Astrocyte (in vitro differentiated cells and primary cell): ENCODE measurements at regions not wholly inside any gene's neighbourhood (a gene's known extent, or its start where the extent isn't known, plus 50 kb on each side); places are given as distances from the start of the nearest gene placed in this dataset.

Experiments used
- DNase-seq: peaks from one replicate; pipeline ENCODE4 v3.0.0-alpha.2; 2010; ENCODE audit warnings: low read depth
- FAIRE-seq: peaks from 2 replicates; lab custom pipeline; 2011; peaks lifted over from hg19 to GRCh38; lab: Jason Lieb, UNC
- H2AFZ ChIP-seq: 2 replicates; pipeline ENCODE4 v1.6.0; 2012; ENCODE audit warnings: low read depth, low read length, inconsistent platforms
- H3K27ac ChIP-seq: 2 replicates; pipeline ENCODE4 v1.5.1; 2011; ENCODE audit warnings: low read depth, low read length, inconsistent platforms
- H3K27me3 ChIP-seq: 2 replicates; pipeline ENCODE4 v1.6.0; 2011; ENCODE audit warnings: low read length, inconsistent platforms; ENCODE audit not compliant: insufficient read depth
- H3K36me3 ChIP-seq: 2 replicates; pipeline ENCODE4 v1.5.1; 2011; ENCODE audit warnings: low read length, inconsistent platforms; ENCODE audit not compliant: insufficient read depth
- H3K4me1 ChIP-seq: 2 replicates; pipeline ENCODE4 v1.5.1; 2011; ENCODE audit warnings: low read length, inconsistent platforms; ENCODE audit not compliant: insufficient read depth
- H3K4me2 ChIP-seq: 2 replicates; pipeline ENCODE4 v1.6.0; 2012; ENCODE audit warnings: low read length, inconsistent platforms
- H3K4me3 ChIP-seq: 2 replicates; pipeline ENCODE4 v1.5.1; 2011; ENCODE audit warnings: low read depth, mild to moderate bottlenecking, low read length, inconsistent platforms; ENCODE audit not compliant: insufficient read depth
- H3K79me2 ChIP-seq: 2 replicates; pipeline ENCODE4 v1.6.0; 2012; ENCODE audit warnings: mild to moderate bottlenecking, low read length, inconsistent platforms; ENCODE audit not compliant: insufficient read depth
- H3K9ac ChIP-seq: 2 replicates; pipeline ENCODE4 v1.6.0; 2012; ENCODE audit warnings: mild to moderate bottlenecking, low read length, inconsistent platforms
- H3K9me3 ChIP-seq: 2 replicates; pipeline ENCODE4 v1.5.1; 2012; ENCODE audit warnings: low read depth, mild to moderate bottlenecking, low read length, inconsistent platforms; ENCODE audit not compliant: insufficient read depth
- H4K20me1 ChIP-seq: 2 replicates; pipeline ENCODE4 v1.6.0; 2012; ENCODE audit warnings: low read length, inconsistent platforms; ENCODE audit not compliant: insufficient read depth
- H3K27ac Mint-ChIP-seq: one replicate; pipeline ENCODE4 v1.8.0; 2021; ENCODE audit warnings: mild to moderate bottlenecking, mixed read lengths; ENCODE audit not compliant: unreplicated experiment
- H3K27me3 Mint-ChIP-seq: one replicate; pipeline ENCODE4 v1.8.0; 2021; ENCODE audit warnings: low read depth, mixed read lengths; ENCODE audit not compliant: unreplicated experiment
- H3K36me3 Mint-ChIP-seq: one replicate; pipeline ENCODE4 v1.8.0; 2021; ENCODE audit warnings: low read depth, mixed read lengths; ENCODE audit not compliant: unreplicated experiment
- H3K4me1 Mint-ChIP-seq: one replicate; pipeline ENCODE4 v1.8.0; 2021; ENCODE audit warnings: low read depth, mixed read lengths; ENCODE audit not compliant: unreplicated experiment
- H3K4me3 Mint-ChIP-seq: one replicate; pipeline ENCODE4 v1.8.0; 2021; ENCODE audit warnings: mild to moderate bottlenecking, moderate library complexity, mixed read lengths; ENCODE audit not compliant: unreplicated experiment
- H3K9me3 Mint-ChIP-seq: one replicate; pipeline ENCODE4 v1.8.0; 2021; ENCODE audit warnings: mild to moderate bottlenecking, mixed read lengths; ENCODE audit not compliant: unreplicated experiment
- CTCF ChIP-seq: IDR thresholded peaks from 2 replicates; pipeline ENCODE4 v1.5.1; 2011; ENCODE audit warnings: low read depth, mild to moderate bottlenecking, inconsistent platforms, low read length, moderate library complexity; ENCODE audit not compliant: insufficient read depth
- EZH2 ChIP-seq: IDR thresholded peaks from 2 replicates; pipeline ENCODE4 v1.6.1; 2012; ENCODE audit warnings: mild to moderate bottlenecking, low read length, inconsistent platforms; ENCODE audit not compliant: insufficient read depth

DNA sequence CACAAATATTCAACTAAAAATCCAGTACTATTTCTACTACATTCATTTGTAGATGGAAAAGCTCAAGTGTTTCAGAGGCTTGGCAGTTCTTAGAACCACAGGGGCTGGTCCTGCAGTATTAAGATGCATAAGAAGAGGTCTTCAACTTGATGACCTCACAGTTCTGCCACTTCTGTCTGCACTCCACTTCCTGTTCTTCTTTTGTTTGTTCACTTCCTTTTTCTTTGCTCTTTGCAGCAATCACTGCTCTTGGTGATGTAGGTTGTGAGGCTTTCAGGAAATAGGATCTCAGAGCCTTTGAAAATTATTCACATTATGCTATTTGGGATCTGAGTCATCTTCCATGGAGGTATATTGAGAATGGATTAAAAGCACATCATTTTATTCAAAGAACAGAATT, 602.0 kb upstream of the CPEB2 start:
- Mint-ChIP-seq H3K36me3 (no peaks in the 10 kb centered on the region), H3K27ac (no peak overlapping the region), H3K27me3 (no peaks in the 10 kb centered on the region), H3K4me3 (no peak overlapping the region), H3K9me3 (peaks cover 4% of the 10 kb centered on the region), H3K4me1 (peaks cover 8% of the 10 kb centered on the region)
- Histone ChIP-seq H3K79me2 (no peaks in the 10 kb centered on the region), H3K4me3 (no peak overlapping the region), H4K20me1 (no peaks in the 10 kb centered on the region), H2AFZ (no peak overlapping the region), H3K27ac (no peak overlapping the region), H3K4me2 (no peak overlapping the region), H3K9me3 (no peaks in the 10 kb centered on the region), H3K9ac (no peak overlapping the region), H3K27me3 (no peaks in the 10 kb centered on the region), H3K4me1 (no peaks in the 10 kb centered on the region), H3K36me3 (no peaks in the 10 kb centered on the region)
- DNase-seq (no peak), FAIRE-seq (no peak)
- TF ChIP-seq CTCF (no peak), EZH2 (no peak)

DNA sequence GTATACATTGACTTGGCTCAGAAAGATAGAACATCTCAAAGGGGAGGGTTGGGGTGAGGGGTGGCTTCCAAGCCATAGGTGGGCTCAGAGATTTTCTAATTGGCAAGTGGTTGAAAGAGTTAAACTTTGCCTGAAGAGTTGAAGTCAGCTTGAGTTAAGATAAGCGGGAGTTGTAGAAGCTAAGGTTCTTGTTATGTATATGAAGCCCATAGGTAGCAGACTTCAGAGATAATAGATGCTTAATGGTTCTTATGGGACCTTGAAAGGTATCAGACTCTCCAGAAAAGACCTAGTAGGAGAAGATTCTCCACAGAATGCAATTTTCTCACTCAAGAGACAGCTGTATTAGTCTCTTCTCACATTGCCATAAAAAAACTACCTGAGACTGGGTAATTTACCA, 599.1 kb upstream of the CPEB2 start:
- FAIRE-seq (no peak), DNase-seq (no peak)
- H4K20me1 ChIP-seq, result no peaks in the 10 kb centered on the region
- no peak overlapping the region for H3K27ac ChIP-seq
- no peak overlapping the region for H3K9ac ChIP-seq
- Mint-ChIP-seq H3K9me3 (peaks cover 4% of the 10 kb centered on the region), H3K27ac (no peak overlapping the region), H3K36me3 (no peaks in the 10 kb centered on the region), H3K27me3 (no peaks in the 10 kb centered on the region), H3K4me1 (peaks cover 8% of the 10 kb centered on the region), H3K4me3 (no peak overlapping the region)
- no peak for TF ChIP-seq CTCF
- TF ChIP-seq EZH2, result no peak
- H3K36me3 ChIP-seq, result no peaks in the 10 kb centered on the region
- H3K4me3 ChIP-seq, result no peak overlapping the region
- H3K4me2 ChIP-seq, result no peak overlapping the region
- no peaks in the 10 kb centered on the region for H3K27me3 ChIP-seq
- H3K4me1 ChIP-seq, result no peaks in the 10 kb centered on the region
- no peaks in the 10 kb centered on the region for H3K79me2 ChIP-seq
- no peak overlapping the region for H2AFZ ChIP-seq
- H3K9me3 ChIP-seq, result no peaks in the 10 kb centered on the region

GRCh38 chr4:14404730-14405129, 597.6 kb upstream of the CPEB2 start:
- Mint-ChIP-seq H3K9me3 (peaks cover 4% of the 10 kb centered on the region), H3K27me3 (no peaks in the 10 kb centered on the region), H3K4me1 (peaks cover 6% of the 10 kb centered on the region), H3K27ac (no peak overlapping the region), H3K36me3 (no peaks in the 10 kb centered on the region), H3K4me3 (no peak overlapping the region)
- no peak for TF ChIP-seq EZH2
- no peak for TF ChIP-seq CTCF
- no peaks in the 10 kb centered on the region for H3K79me2 ChIP-seq
- H3K9me3 ChIP-seq, result no peaks in the 10 kb centered on the region
- H3K36me3 ChIP-seq, result no peaks in the 10 kb centered on the region
- no peaks in the 10 kb centered on the region for H3K27me3 ChIP-seq
- no peaks in the 10 kb centered on the region for H4K20me1 ChIP-seq
- H3K9ac ChIP-seq, result no peak overlapping the region
- H3K4me3 ChIP-seq, result no peak overlapping the region
- H3K4me1 ChIP-seq, result no peaks in the 10 kb centered on the region
- no peak for DNase-seq
- H2AFZ ChIP-seq, result no peak overlapping the region
- H3K27ac ChIP-seq, result no peak overlapping the region
- no peak for FAIRE-seq
- no peak overlapping the region for H3K4me2 ChIP-seq
